WERI-Rb-1 (cell line): ENCODE measurements at regions not wholly inside any gene's neighbourhood (a gene's known extent, or its start where the extent isn't known, plus 50 kb on each side); places are given as distances from the start of the nearest gene placed in this dataset.

ENCODE experiments used
- DNase-seq: peaks from one replicate; pipeline ENCODE4 v3.0.0-alpha.2; 2020
- H3K27ac ChIP-seq: fragments of 250-450 bp; sonication (Bioruptor Pico); 2 replicates; pipeline ENCODE4 v1.5.1; 2020; ENCODE audit warnings: mild to moderate bottlenecking, moderate library complexity
- H3K27me3 ChIP-seq: fragments of 250-450 bp; sonication (Bioruptor Pico); 2 replicates; pipeline ENCODE4 v1.5.1; 2021; ENCODE audit warnings: mild to moderate bottlenecking, low read depth, moderate library complexity; ENCODE audit not compliant: insufficient read depth, severe bottlenecking
- H3K36me3 ChIP-seq: fragments of 250-450 bp; sonication (Bioruptor Pico); 2 replicates; pipeline ENCODE4 v1.5.1; 2020; ENCODE audit warnings: mild to moderate bottlenecking, moderate library complexity
- H3K4me3 ChIP-seq: 2 replicates; pipeline ENCODE4 v1.5.1; 2011; ENCODE audit warnings: low read depth, mild to moderate bottlenecking, control low read depth, low read length
- H3K9me3 ChIP-seq: fragments of 250-450 bp; sonication (Bioruptor Pico); 2 replicates; pipeline ENCODE4 v1.5.1; 2021; ENCODE audit warnings: mild to moderate bottlenecking, moderate library complexity; ENCODE audit not compliant: severe bottlenecking
- CTCF ChIP-seq: IDR thresholded peaks from 2 replicates; pipeline ENCODE4 v1.5.1; 2011; ENCODE audit warnings: low read depth, mild to moderate bottlenecking, control low read depth, inconsistent platforms, low read length

GRCh38 chr21:38956856-38957571 is 151.3 kb downstream of the ETS2 start:
- Histone ChIP-seq H3K36me3 (no peaks in the 10 kb centered on the region), H3K27ac (peak overlapping the region; percentile 83), H3K9me3 (peaks cover 7% of the 10 kb centered on the region), H3K27me3 (no peaks in the 10 kb centered on the region), H3K4me3 (peak overlapping the region; percentile 31)
- DNase-seq: peak; percentile 52
- no peak for TF ChIP-seq CTCF

- Histone ChIP-seq H3K9me3 (peaks cover 3% of the 10 kb centered on the region), H3K36me3 (no peaks in the 10 kb centered on the region), H3K4me3 (peak overlapping the region; percentile 31), H3K27ac (peak overlapping the region; percentile 83), H3K27me3 (no peaks in the 10 kb centered on the region)
- DNase-seq: no peak
- TF ChIP-seq CTCF: no peak
These were observed 150.8 kb downstream of the ETS2 start for GRCh38 chr21:38956521-38956855.

GRCh38 chr21:38956007-38956406 is 150.3 kb downstream of the ETS2 start:
- Histone ChIP-seq H3K27me3 (no peaks in the 10 kb centered on the region), H3K4me3 (no peak overlapping the region), H3K27ac (peak overlapping the region; percentile 83; the same call in 1 of the 2 replicates), H3K9me3 (peaks cover 3% of the 10 kb centered on the region), H3K36me3 (no peaks in the 10 kb centered on the region)
- DNase-seq: no peak
- TF ChIP-seq CTCF: no peak

- no peak overlapping the region for H3K27ac ChIP-seq
- peaks cover 3% of the 10 kb centered on the region for H3K9me3 ChIP-seq
- no peaks in the 10 kb centered on the region for H3K36me3 ChIP-seq
- TF ChIP-seq CTCF: no peak
- H3K27me3 ChIP-seq: no peaks in the 10 kb centered on the region
- H3K4me3 ChIP-seq: no peak overlapping the region
- DNase-seq: no peak
These were observed 149.8 kb downstream of the ETS2 start for GRCh38 chr21:38955495-38955894.

GRCh38 chr21:38954588-38955004 is 148.9 kb downstream of the ETS2 start:
- no peak overlapping the region for H3K27ac ChIP-seq
- TF ChIP-seq CTCF: no peak
- no peak for DNase-seq
- H3K9me3 ChIP-seq: no peaks in the 10 kb centered on the region
- H3K4me3 ChIP-seq: no peak overlapping the region
- no peaks in the 10 kb centered on the region for H3K36me3 ChIP-seq
- no peaks in the 10 kb centered on the region for H3K27me3 ChIP-seq

- no peak for TF ChIP-seq CTCF
These were observed 147.8 kb downstream of the ETS2 start for GRCh38 chr21:38953516-38953915.

More at GRCh38 chr21:38953516-38953915, 147.8 kb downstream of the ETS2 start:
- no peak for DNase-seq
- Histone ChIP-seq H3K9me3 (no peaks in the 10 kb centered on the region), H3K27ac (no peak overlapping the region), H3K4me3 (no peak overlapping the region), H3K36me3 (no peaks in the 10 kb centered on the region), H3K27me3 (no peaks in the 10 kb centered on the region)
